PC-9 (cell line): ENCODE measurements at regions not wholly inside any gene's neighbourhood (a gene's known extent, or its start where the extent isn't known, plus 50 kb on each side); places are given as distances from the start of the nearest gene placed in this dataset.

Source experiments
- BruUV-seq: library from RNA; stranded (reverse); fragments of 400-500 nt; replicated peaks from 2 replicates; lab custom pipeline; 2021; lab: Mats Ljungman, UMichigan
- CTCF ChIA-PET: fragments of 300-600 bp; sonication (Branson Sonifier 250); formaldehyde crosslinking; loops from one replicate; lab custom pipeline; 2022; ENCODE audit warnings: antibody characterized with exemption; lab: Charles Lee
- POLR2A ChIA-PET: fragments of 300-600 bp; sonication (Branson Sonifier 250); formaldehyde crosslinking; loops from one replicate; lab custom pipeline; 2022; ENCODE audit warnings: antibody characterized with exemption; ENCODE audit not compliant: unreplicated experiment; lab: Charles Lee
- DNase-seq, 2 experiments: peaks; one replicate each; pipeline versions ENCODE4 v3.0.0 to v3.0.0-alpha.2; 2015 to 2022; ENCODE audit warnings: mixed read lengths in 1 of 2
- H2AFZ ChIP-seq: fragments of 200-600 bp; sonication (generic); 2 replicates; pipeline ENCODE4 v1.8.1; 2017; ENCODE audit warnings: antibody characterized with exemption
- H3F3A ChIP-seq: fragments of 200-600 bp; sonication (generic); 2 replicates; pipeline ENCODE4 v1.8.1; 2017; ENCODE audit warnings: antibody characterized with exemption, mild to moderate bottlenecking, low read depth; ENCODE audit not compliant: insufficient read depth
- H3K27ac ChIP-seq: fragments of 200-600 bp; sonication (generic); 2 replicates; pipeline ENCODE4 v1.6.1; 2016; ENCODE audit warnings: mixed run types
- H3K27me3 ChIP-seq: fragments of 200-600 bp; sonication (generic); 2 replicates; pipeline ENCODE4 v1.6.1; 2016; ENCODE audit warnings: low read depth, mixed run types; ENCODE audit not compliant: insufficient read depth
- H3K36me3 ChIP-seq: fragments of 200-600 bp; sonication (generic); 2 replicates; pipeline ENCODE4 v1.6.1; 2016; ENCODE audit warnings: low read depth, mixed run types
- H3K4me1 ChIP-seq: fragments of 200-600 bp; sonication (generic); replicated peaks from 2 replicates; pipeline ENCODE4 v1.6.1; 2016; ENCODE audit warnings: mixed run types; ENCODE audit not compliant: insufficient read depth
- H3K4me2 ChIP-seq: fragments of 200-600 bp; sonication (generic); 2 replicates; pipeline ENCODE4 v1.6.1; 2017; ENCODE audit warnings: mixed run types
- H3K4me3 ChIP-seq: fragments of 200-600 bp; sonication (generic); 2 replicates; pipeline ENCODE4 v1.6.1; 2016; ENCODE audit warnings: mixed run types
- H3K79me2 ChIP-seq: fragments of 200-600 bp; sonication (generic); 2 replicates; pipeline ENCODE4 v1.6.1; 2017; ENCODE audit warnings: low read depth, mixed run types
- H3K9me2 ChIP-seq: fragments of 200-600 bp; sonication (generic); 2 replicates; pipeline ENCODE4 v1.8.1; 2017; ENCODE audit warnings: mild to moderate bottlenecking; ENCODE audit not compliant: insufficient read depth
- H3K9me3 ChIP-seq: fragments of 200-600 bp; sonication (generic); 2 replicates; pipeline ENCODE4 v1.8.1; 2016; ENCODE audit warnings: low read depth; ENCODE audit not compliant: insufficient read depth
- H4K20me1 ChIP-seq: fragments of 200-600 bp; sonication (generic); 2 replicates; pipeline ENCODE4 v1.8.1; 2017; ENCODE audit not compliant: insufficient read depth
- CTCF ChIP-seq: fragments of 200-600 bp; sonication (generic); conservative IDR thresholded peaks from 2 replicates; pipeline ENCODE4 v1.6.1; 2017; ENCODE audit warnings: mixed run types, antibody characterized with exemption, mild to moderate bottlenecking, moderate library complexity
- EZH2 ChIP-seq: fragments of 200-600 bp; sonication (generic); IDR thresholded peaks from 2 replicates; pipeline ENCODE4 v1.8.0; 2017; ENCODE audit warnings: antibody characterized with exemption, low read depth
- intact Hi-C: fragments of 100-400 bp; cut with micrococcal nuclease; formaldehyde crosslinking; loops from one replicate; pipeline ENCODE4 v1.10.0; 2022; ENCODE audit not compliant: unreplicated experiment

- no peak overlapping the region for H3K4me2 ChIP-seq
- BruUV-seq, result no TSS peak
- H4K20me1 ChIP-seq, result no peaks in the 10 kb centered on the region
- no peaks in the 10 kb centered on the region for H3K9me2 ChIP-seq
- H3F3A ChIP-seq, result no peaks in the 10 kb centered on the region
- no peaks in the 10 kb centered on the region for H3K27me3 ChIP-seq
- no peaks in the 10 kb centered on the region for H3K4me1 ChIP-seq
- CTCF ChIA-PET, result no interaction called here
- no peak for TF ChIP-seq EZH2
- no peak for TF ChIP-seq CTCF
- DNase-seq, result no peak
- H2AFZ ChIP-seq, result no peak overlapping the region
- intact Hi-C loops, result no loop called here
- H3K9me3 ChIP-seq, result no peaks in the 10 kb centered on the region
- POLR2A ChIA-PET, result no interaction called here
- H3K79me2 ChIP-seq, result no peaks in the 10 kb centered on the region
- no peak overlapping the region for H3K4me3 ChIP-seq
- H3K36me3 ChIP-seq, result no peaks in the 10 kb centered on the region
- no peak overlapping the region for H3K27ac ChIP-seq
Observed at GRCh38 chrX:151476604-151477303, 79.7 kb downstream of the VMA21 start.

- no TSS peak for BruUV-seq
- H2AFZ ChIP-seq, result no peak overlapping the region
- TF ChIP-seq CTCF (no peak), EZH2 (no peak)
- H3K9me2 ChIP-seq, result no peaks in the 10 kb centered on the region
- H3K27ac ChIP-seq, result no peak overlapping the region
- CTCF ChIA-PET, result no interaction called here
- no peak overlapping the region for H3K4me2 ChIP-seq
- H3K36me3 ChIP-seq, result no peaks in the 10 kb centered on the region
- no peaks in the 10 kb centered on the region for H3K4me1 ChIP-seq
- H3F3A ChIP-seq, result no peaks in the 10 kb centered on the region
- H3K79me2 ChIP-seq, result no peaks in the 10 kb centered on the region
- H3K9me3 ChIP-seq, result no peaks in the 10 kb centered on the region
- POLR2A ChIA-PET, result no interaction called here
- intact Hi-C loops, result no loop called here
- no peak for DNase-seq
- no peak overlapping the region for H3K4me3 ChIP-seq
- H3K27me3 ChIP-seq, result peaks cover 7% of the 10 kb centered on the region
- no peaks in the 10 kb centered on the region for H4K20me1 ChIP-seq
Observed at GRCh38 chrX:151478058-151478457, 81.1 kb downstream of the VMA21 start.

- Histone ChIP-seq H3K4me3 (no peak overlapping the region), H3K27me3 (0 out of 2 replicates have a peak, but pooled peaks cover under 1% of the 10 kb centered on the region), H2AFZ (no peak overlapping the region), H4K20me1 (no peaks in the 10 kb centered on the region), H3K27ac (no peak overlapping the region), H3K9me3 (no peaks in the 10 kb centered on the region), H3K4me2 (no peak overlapping the region), H3K36me3 (no peaks in the 10 kb centered on the region), H3K4me1 (no peaks in the 10 kb centered on the region), H3K9me2 (no peaks in the 10 kb centered on the region), H3F3A (no peaks in the 10 kb centered on the region), H3K79me2 (no peaks in the 10 kb centered on the region)
- ChIA-PET CTCF (no interaction called here), POLR2A (no interaction called here)
- peak in 1 of 2 experiments; percentile 4 for DNase-seq
- intact Hi-C loops, result no loop called here
- TF ChIP-seq EZH2 (no peak), CTCF (peak; percentile 62)
- BruUV-seq, result no TSS peak
Observed at GRCh38 chrX:151488677-151489076, 74.8 kb upstream of the PASD1 start.
